ENCODE measurements at regions not wholly inside any gene's neighbourhood (a gene's known extent, or its start where the extent isn't known, plus 50 kb on each side); places are given as distances from the start of the nearest gene placed in this dataset.

DNA sequence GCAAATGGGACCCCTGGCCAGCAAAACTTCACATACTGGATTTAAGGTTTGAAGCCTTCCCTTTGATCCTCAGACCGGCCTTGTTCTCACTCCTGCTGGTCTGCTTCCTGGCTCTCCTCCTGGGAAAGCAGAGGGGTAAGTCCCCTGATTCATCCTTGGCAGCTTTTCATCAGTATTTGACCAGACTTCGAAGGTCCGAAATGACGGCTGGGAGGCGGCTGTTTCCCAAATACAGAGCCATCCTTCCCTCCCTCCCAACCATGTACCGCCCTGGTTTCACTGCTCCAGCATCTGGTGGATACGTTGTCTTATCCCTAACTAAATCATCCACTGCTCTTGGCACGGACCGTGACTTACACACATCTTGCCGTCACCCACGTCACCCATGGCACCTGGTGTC, 265.5 kb downstream of the BCOR start:
- TF ChIP-seq, protein P1, sequence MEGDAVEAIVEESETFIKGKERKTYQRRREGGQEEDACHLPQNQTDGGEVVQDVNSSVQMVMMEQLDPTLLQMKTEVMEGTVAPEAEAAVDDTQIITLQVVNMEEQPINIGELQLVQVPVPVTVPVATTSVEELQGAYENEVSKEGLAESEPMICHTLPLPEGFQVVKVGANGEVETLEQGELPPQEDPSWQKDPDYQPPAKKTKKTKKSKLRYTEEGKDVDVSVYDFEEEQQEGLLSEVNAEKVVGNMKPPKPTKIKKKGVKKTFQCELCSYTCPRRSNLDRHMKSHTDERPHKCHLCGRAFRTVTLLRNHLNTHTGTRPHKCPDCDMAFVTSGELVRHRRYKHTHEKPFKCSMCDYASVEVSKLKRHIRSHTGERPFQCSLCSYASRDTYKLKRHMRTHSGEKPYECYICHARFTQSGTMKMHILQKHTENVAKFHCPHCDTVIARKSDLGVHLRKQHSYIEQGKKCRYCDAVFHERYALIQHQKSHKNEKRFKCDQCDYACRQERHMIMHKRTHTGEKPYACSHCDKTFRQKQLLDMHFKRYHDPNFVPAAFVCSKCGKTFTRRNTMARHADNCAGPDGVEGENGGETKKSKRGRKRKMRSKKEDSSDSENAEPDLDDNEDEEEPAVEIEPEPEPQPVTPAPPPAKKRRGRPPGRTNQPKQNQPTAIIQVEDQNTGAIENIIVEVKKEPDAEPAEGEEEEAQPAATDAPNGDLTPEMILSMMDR (IDR thresholded peaks at IDR 0.05; ENCODE audit: low read depth, low read length, poor library complexity, severe bottlenecking), result no peak
- TF ChIP-seq EZH2phosphoT487 (IDR thresholded peaks at IDR 0.05; ENCODE audit: borderline replicate concordance, low read length), result no peak

Measured in DOHH2 (cell line).